HepG2 (cell line): ENCODE measurements at regions not wholly inside any gene's neighbourhood (a gene's known extent, or its start where the extent isn't known, plus 50 kb on each side); places are given as distances from the start of the nearest gene placed in this dataset.

ENCODE experiments used
- ATAC-seq: fragments of 200-7000 bp; cut with Tn5 transposase; 3 replicates; pipeline ENCODE4 v1.9.1; 2020; ENCODE audit warnings: mild to moderate bottlenecking, moderate library complexity
- BruUV-seq: library from RNA; stranded (reverse); fragments of 400-500 nt; replicated peaks from 2 replicates; lab custom pipeline; 2021; lab: Mats Ljungman, UMichigan
- CTCF ChIA-PET: fragments of 300-600 bp; formaldehyde crosslinking; extraction: SDS; loops from one replicate; lab custom pipeline; 2021; ENCODE audit warnings: low total read pairs, inconsistent platforms, low intra/inter-chr PET ratio; lab: Yijun Ruan, JAX
- POLR2A ChIA-PET: fragments of 350-600 bp; sonication (Branson Sonifier 250); formaldehyde crosslinking; loops from one replicate; lab custom pipeline; 2020; ENCODE audit warnings: antibody characterized with exemption, inconsistent platforms; lab: Yijun Ruan, JAX
- DNase-seq: peaks from one replicate; pipeline ENCODE4 v3.0.0-alpha.2; 2015; ENCODE audit warnings: low spot score
- FAIRE-seq: peaks from 3 replicates; lab custom pipeline; 2011; peaks lifted over from hg19 to GRCh38; lab: Jason Lieb, UNC
- H2AFZ ChIP-seq: one replicate; pipeline ENCODE4 v1.6.1; 2011; ENCODE audit warnings: low read length, inconsistent platforms
- H3K27ac ChIP-seq: fragments of 300-600 bp; 3 replicates; pipeline ENCODE4 v1.8.0; 2011; ENCODE audit warnings: mixed run types, mild to moderate bottlenecking, mixed read lengths, low read length, inconsistent platforms; ENCODE audit not compliant: insufficient read depth; ENCODE audit errors: extremely low read length
- H3K27me3 ChIP-seq, 2 experiments: fragments of 200-600 bp in 1 of 2; 2 replicates in 1 of 2; 3 replicates in 1 of 2; pipeline versions ENCODE4 v1.6.0 to v1.8.0; 2011; ENCODE audit warnings: low read length in 2 of 2, mild to moderate bottlenecking in 2 of 2, moderate library complexity in 2 of 2, inconsistent platforms in 1 of 2; ENCODE audit not compliant: insufficient read depth in 2 of 2, control insufficient read depth in 1 of 2
- H3K36me3 ChIP-seq, 2 experiments: fragments of 200-600 bp in 1 of 2; replicated peaks in 1 of 2; 2 replicates in 1 of 2; 3 replicates in 1 of 2; pipeline versions ENCODE4 v1.5.1 to v1.8.0; 2011; ENCODE audit warnings: low read length in 2 of 2, inconsistent platforms in 1 of 2; ENCODE audit not compliant: insufficient read depth in 2 of 2, control insufficient read depth in 1 of 2
- H3K4me1 ChIP-seq: 2 replicates; pipeline ENCODE4 v1.5.1; 2012; ENCODE audit warnings: low read length, inconsistent platforms; ENCODE audit not compliant: insufficient read depth
- H3K4me2 ChIP-seq: 2 replicates; pipeline ENCODE4 v1.6.0; 2011; ENCODE audit warnings: low read depth, low read length, inconsistent platforms
- H3K4me3 ChIP-seq, 3 experiments: fragments of 200-600 bp in 1 of 3; sonication (generic), shearing (Covaris generic) in 1 of 3; replicated peaks in 1 of 3; 2 replicates each; pipeline ENCODE4 v1.5.1; 2011 to 2016; ENCODE audit warnings: low read length in 3 of 3, inconsistent platforms in 2 of 3, low read depth in 2 of 3, mild to moderate bottlenecking in 2 of 3, control low read depth in 1 of 3, mixed read lengths in 1 of 3; ENCODE audit not compliant: insufficient read depth in 1 of 3
- H3K79me2 ChIP-seq: one replicate; pipeline ENCODE4 v1.6.1; 2011; ENCODE audit warnings: low read length, inconsistent platforms; ENCODE audit not compliant: insufficient read depth
- H3K9ac ChIP-seq: 2 replicates; pipeline ENCODE4 v1.6.0; 2011; ENCODE audit warnings: mild to moderate bottlenecking, low read depth, low read length, inconsistent platforms; ENCODE audit not compliant: insufficient read depth
- H3K9me3 ChIP-seq: 2 replicates; pipeline ENCODE4 v1.5.1; 2012; ENCODE audit warnings: mild to moderate bottlenecking, low read length
- H4K20me1 ChIP-seq: 2 replicates; pipeline ENCODE4 v1.6.0; 2011; ENCODE audit warnings: inconsistent platforms, mild to moderate bottlenecking, low read length, moderate library complexity; ENCODE audit not compliant: insufficient read depth
- THAP11 ChIP-seq: IDR thresholded peaks from 2 replicates; pipeline ENCODE4 v1.6.1; 2016; ENCODE audit warnings: missing biosample characterization, missing genetic modification reagents
- UBTF ChIP-seq: sonication (generic); formaldehyde crosslinking; IDR thresholded peaks from 2 replicates; pipeline ENCODE4 v1.4.0; 2020; ENCODE audit warnings: mild to moderate bottlenecking, missing genetic modification reagents
- ZNF597 ChIP-seq: sonication (generic); formaldehyde crosslinking; IDR thresholded peaks from 2 replicates; pipeline ENCODE4 v1.5.0; 2020; ENCODE audit warnings: missing genetic modification reagents
- WGBS: methylation state at CpG from one replicate; pipeline ENCODE4 v1.1.6; 2017; ENCODE audit warnings: low lambda C conversion rate; 5-methylcytosine and 5-hydroxymethylcytosine counted together
- in situ Hi-C: cut with HindIII; loops from 2 replicates; pipeline ENCODE4 v1.10.0; 2017; ENCODE audit warnings: low pct_unique_long_range_greater_than_20kb; ENCODE audit not compliant: extremely low pct_ligation_motif_present
- intact Hi-C: fragments of 100-400 bp; cut with micrococcal nuclease; formaldehyde crosslinking; loops from one replicate; pipeline ENCODE4 v1.10.0; 2022; ENCODE audit not compliant: unreplicated experiment
- TF ChIP-seq, protein P1 (sequence below): sonication (generic); formaldehyde crosslinking; IDR thresholded peaks from 2 replicates; pipeline ENCODE4 v1.4.0; 2020; ENCODE audit warnings: missing genetic modification reagents

- H3K4me2 ChIP-seq, result no peak overlapping the region
- no peak for DNase-seq
- ChIA-PET POLR2A (no interaction called here), CTCF (no interaction called here)
- no peak overlapping the region for H2AFZ ChIP-seq
- no peak overlapping the region for H3K27ac ChIP-seq
- H3K36me3 ChIP-seq, result no peaks in the 10 kb centered on the region
- WGBS, result 35% methylated on average over 8 of the region's 8 CpGs
- peaks cover 9% of the 10 kb centered on the region for H3K4me1 ChIP-seq
- BruUV-seq, result no TSS peak
- in situ Hi-C loops, result no loop called here
- H3K9ac ChIP-seq, result no peak overlapping the region
- no peak for ATAC-seq
- H3K9me3 ChIP-seq, result no peaks in the 10 kb centered on the region
- FAIRE-seq, result no peak
- H4K20me1 ChIP-seq, result no peaks in the 10 kb centered on the region
- no peak overlapping the region for H3K4me3 ChIP-seq
- no peaks in the 10 kb centered on the region for H3K27me3 ChIP-seq
- H3K79me2 ChIP-seq, result no peaks in the 10 kb centered on the region
- no peak for TF ChIP-seq UBTF (CRISPR knock-in tag)
- intact Hi-C loops, result no loop called here
These were observed 58.1 kb upstream of the UBL3 start for GRCh38 chr13:29908416-29909080.

- Histone ChIP-seq H4K20me1 (no peaks in the 10 kb centered on the region), H2AFZ (no peak overlapping the region), H3K79me2 (no peaks in the 10 kb centered on the region), H3K4me3 (no peak overlapping the region), H3K9ac (no peak overlapping the region), H3K9me3 (no peaks in the 10 kb centered on the region), H3K4me1 (peaks cover 6% of the 10 kb centered on the region), H3K27ac (no peak overlapping the region), H3K36me3 (no peaks in the 10 kb centered on the region), H3K27me3 (no peaks in the 10 kb centered on the region), H3K4me2 (no peak overlapping the region)
- DNase-seq (no peak), ATAC-seq (no peak), FAIRE-seq (no peak)
- no TSS peak for BruUV-seq
- ChIA-PET CTCF (no interaction called here), POLR2A (no interaction called here)
- in situ Hi-C loops (no loop called here), intact Hi-C loops (no loop called here)
- 57% methylated on average over 8 of the region's 8 CpGs for WGBS
- TF ChIP-seq, protein P1, sequence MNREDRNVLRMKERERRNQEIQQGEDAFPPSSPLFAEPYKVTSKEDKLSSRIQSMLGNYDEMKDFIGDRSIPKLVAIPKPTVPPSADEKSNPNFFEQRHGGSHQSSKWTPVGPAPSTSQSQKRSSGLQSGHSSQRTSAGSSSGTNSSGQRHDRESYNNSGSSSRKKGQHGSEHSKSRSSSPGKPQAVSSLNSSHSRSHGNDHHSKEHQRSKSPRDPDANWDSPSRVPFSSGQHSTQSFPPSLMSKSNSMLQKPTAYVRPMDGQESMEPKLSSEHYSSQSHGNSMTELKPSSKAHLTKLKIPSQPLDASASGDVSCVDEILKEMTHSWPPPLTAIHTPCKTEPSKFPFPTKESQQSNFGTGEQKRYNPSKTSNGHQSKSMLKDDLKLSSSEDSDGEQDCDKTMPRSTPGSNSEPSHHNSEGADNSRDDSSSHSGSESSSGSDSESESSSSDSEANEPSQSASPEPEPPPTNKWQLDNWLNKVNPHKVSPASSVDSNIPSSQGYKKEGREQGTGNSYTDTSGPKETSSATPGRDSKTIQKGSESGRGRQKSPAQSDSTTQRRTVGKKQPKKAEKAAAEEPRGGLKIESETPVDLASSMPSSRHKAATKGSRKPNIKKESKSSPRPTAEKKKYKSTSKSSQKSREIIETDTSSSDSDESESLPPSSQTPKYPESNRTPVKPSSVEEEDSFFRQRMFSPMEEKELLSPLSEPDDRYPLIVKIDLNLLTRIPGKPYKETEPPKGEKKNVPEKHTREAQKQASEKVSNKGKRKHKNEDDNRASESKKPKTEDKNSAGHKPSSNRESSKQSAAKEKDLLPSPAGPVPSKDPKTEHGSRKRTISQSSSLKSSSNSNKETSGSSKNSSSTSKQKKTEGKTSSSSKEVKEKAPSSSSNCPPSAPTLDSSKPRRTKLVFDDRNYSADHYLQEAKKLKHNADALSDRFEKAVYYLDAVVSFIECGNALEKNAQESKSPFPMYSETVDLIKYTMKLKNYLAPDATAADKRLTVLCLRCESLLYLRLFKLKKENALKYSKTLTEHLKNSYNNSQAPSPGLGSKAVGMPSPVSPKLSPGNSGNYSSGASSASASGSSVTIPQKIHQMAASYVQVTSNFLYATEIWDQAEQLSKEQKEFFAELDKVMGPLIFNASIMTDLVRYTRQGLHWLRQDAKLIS, result no peak
- TF ChIP-seq ZNF597 (CRISPR knock-in tag) (no peak), THAP11 (no peak)
These were observed 57.3 kb upstream of the UBL3 start for GRCh38 chr13:29907670-29908069.
